Neutrophil (primary cell): ENCODE measurements at regions not wholly inside any gene's neighbourhood (a gene's known extent, or its start where the extent isn't known, plus 50 kb on each side); places are given as distances from the start of the nearest gene placed in this dataset.

Experiments
- H3K27ac ChIP-seq: fragments of 200-600 bp; sonication (generic); 2 replicates; pipeline ENCODE4 v1.5.1; 2016; ENCODE audit warnings: mild to moderate bottlenecking, moderate library complexity
- H3K27me3 ChIP-seq: fragments of 200-600 bp; sonication (generic); 2 replicates; pipeline ENCODE4 v1.6.0; 2016; ENCODE audit warnings: mild to moderate bottlenecking
- H3K36me3 ChIP-seq: fragments of 200-600 bp; sonication (generic); 2 replicates; pipeline ENCODE4 v1.5.1; 2017
- H3K4me1 ChIP-seq, 2 experiments: fragments of 200-600 bp in 1 of 2; sonication (generic) in 1 of 2; 1 replicate in 1 of 2; 2 replicates in 1 of 2; pipeline versions ENCODE4 v1.5.1 to v1.6.1; 2013 to 2016; ENCODE audit warnings: low read depth in 1 of 2, low read length in 1 of 2, mild to moderate bottlenecking in 1 of 2, moderate library complexity in 1 of 2; ENCODE audit not compliant: control insufficient read depth in 1 of 2, insufficient read depth in 1 of 2
- H3K4me3 ChIP-seq, 2 experiments: fragments of 200-600 bp in 1 of 2; sonication (generic) in 1 of 2; 1 replicate in 1 of 2; 2 replicates in 1 of 2; pipeline ENCODE4 v1.5.1; 2013 to 2016; ENCODE audit warnings: low read depth in 1 of 2, low read length in 1 of 2, mild to moderate bottlenecking in 1 of 2, moderate library complexity in 1 of 2
- H3K9me3 ChIP-seq: fragments of 200-600 bp; sonication (generic); 2 replicates; pipeline ENCODE4 v1.5.1; 2016
- CTCF ChIP-seq: fragments of 200-600 bp; sonication (generic); IDR thresholded peaks from 2 replicates; pipeline ENCODE4 v1.5.1; 2016; ENCODE audit warnings: antibody characterized with exemption

GRCh38 chr5:124648902-124649467 is 97.5 kb downstream of the ZNF608 start:
- H3K27me3 ChIP-seq = peaks cover 67% of the 10 kb centered on the region
- TF ChIP-seq CTCF = no peak
- H3K4me1 ChIP-seq = peaks cover 40 to 43% of the 10 kb centered on the region in 2 experiments
- H3K9me3 ChIP-seq = no peaks in the 10 kb centered on the region
- H3K4me3 ChIP-seq = peak overlapping the region; percentile 40 to 42
- no peaks in the 10 kb centered on the region for H3K36me3 ChIP-seq
- H3K27ac ChIP-seq = peak overlapping the region; percentile 74

GRCh38 chr5:124647352-124647751 is 99.1 kb downstream of the ZNF608 start:
- Histone ChIP-seq H3K27ac (no peak overlapping the region), H3K4me1 (peaks cover 40 to 41% of the 10 kb centered on the region in 2 experiments), H3K27me3 (peaks cover 60% of the 10 kb centered on the region), H3K36me3 (no peaks in the 10 kb centered on the region), H3K4me3 (no peak overlapping the region), H3K9me3 (no peaks in the 10 kb centered on the region)
- TF ChIP-seq CTCF = no peak

- Histone ChIP-seq H3K4me1 (peaks cover 21% of the 10 kb centered on the region in 2 experiments), H3K27me3 (peaks cover 61% of the 10 kb centered on the region), H3K27ac (no peak overlapping the region), H3K9me3 (no peaks in the 10 kb centered on the region), H3K4me3 (no peak overlapping the region), H3K36me3 (no peaks in the 10 kb centered on the region)
- no peak for TF ChIP-seq CTCF
Observed at GRCh38 chr5:124645396-124645795, 101.0 kb downstream of the ZNF608 start.

GRCh38 chr5:124644582-124644981 is 101.9 kb downstream of the ZNF608 start:
- Histone ChIP-seq H3K4me3 (no peak overlapping the region), H3K9me3 (no peaks in the 10 kb centered on the region), H3K27ac (no peak overlapping the region), H3K4me1 (peaks cover 13% of the 10 kb centered on the region in 2 experiments), H3K27me3 (peaks cover 61% of the 10 kb centered on the region), H3K36me3 (no peaks in the 10 kb centered on the region)
- TF ChIP-seq CTCF = no peak

- no peak for TF ChIP-seq CTCF
- Histone ChIP-seq H3K4me3 (no peak overlapping the region), H3K9me3 (no peaks in the 10 kb centered on the region), H3K27ac (no peak overlapping the region), H3K4me1 (peaks cover 8 to 9% of the 10 kb centered on the region in 2 experiments), H3K36me3 (no peaks in the 10 kb centered on the region), H3K27me3 (peaks cover 61% of the 10 kb centered on the region)
Observed at GRCh38 chr5:124644138-124644537, 102.3 kb downstream of the ZNF608 start.

- Histone ChIP-seq H3K4me3 (no peak overlapping the region), H3K4me1 (peaks cover under 1% of the 10 kb centered on the region in 2 experiments), H3K9me3 (no peaks in the 10 kb centered on the region), H3K27me3 (peaks cover 60% of the 10 kb centered on the region), H3K27ac (no peak overlapping the region), H3K36me3 (no peaks in the 10 kb centered on the region)
- no peak for TF ChIP-seq CTCF
Observed at GRCh38 chr5:124643336-124643735, 103.1 kb downstream of the ZNF608 start.
